PC-3 (cell line): ENCODE measurements at regions not wholly inside any gene's neighbourhood (a gene's known extent, or its start where the extent isn't known, plus 50 kb on each side); places are given as distances from the start of the nearest gene placed in this dataset.

ENCODE experiments used
- ATAC-seq: fragments of 200-7000 bp; cut with Tn5 transposase; 2 replicates; pipeline ENCODE4 v1.9.1; 2020; ENCODE audit warnings: mild to moderate bottlenecking, moderate library complexity
- BruUV-seq: library from RNA; stranded (reverse); fragments of 400-500 nt; replicated peaks from 2 replicates; lab custom pipeline; 2021; lab: Mats Ljungman, UMichigan
- CTCF ChIA-PET: fragments of 300-600 bp; sonication (Branson Sonifier 250); formaldehyde crosslinking; loops from one replicate; lab custom pipeline; 2022; ENCODE audit warnings: antibody characterized with exemption; lab: Charles Lee
- POLR2A ChIA-PET: fragments of 300-600 bp; sonication (Branson Sonifier 250); formaldehyde crosslinking; loops from one replicate; lab custom pipeline; 2022; ENCODE audit warnings: antibody characterized with exemption; ENCODE audit not compliant: unreplicated experiment; lab: Charles Lee
- DNase-seq: peaks from one replicate; pipeline ENCODE4 v3.0.0-alpha.2; 2015
- H2AFZ ChIP-seq: fragments of 300-600 bp; sonication (generic); 2 replicates; pipeline ENCODE4 v1.6.0; 2016; ENCODE audit warnings: antibody characterized with exemption, low read length
- H3F3A ChIP-seq: fragments of 300-600 bp; sonication (generic); one replicate; pipeline ENCODE4 v1.6.0; 2017; ENCODE audit warnings: antibody characterized with exemption, low read length, control low read depth, mild to moderate bottlenecking; ENCODE audit not compliant: unreplicated experiment
- H3K27ac ChIP-seq: fragments of 300-600 bp; sonication (generic); 2 replicates; pipeline ENCODE4 v1.5.1; 2016; ENCODE audit warnings: mild to moderate bottlenecking, low read length
- H3K27me3 ChIP-seq: fragments of 300-600 bp; sonication (generic); 2 replicates; pipeline ENCODE4 v1.6.1; 2016; ENCODE audit warnings: low read length, mixed read lengths
- H3K36me3 ChIP-seq: fragments of 300-600 bp; sonication (generic); 2 replicates; pipeline ENCODE4 v1.6.1; 2016; ENCODE audit warnings: low read depth, mixed run types, low read length, mixed read lengths
- H3K4me1 ChIP-seq: fragments of 300-600 bp; sonication (generic); 2 replicates; pipeline ENCODE4 v1.5.1; 2016; ENCODE audit warnings: low read length; ENCODE audit not compliant: insufficient read depth
- H3K4me2 ChIP-seq: fragments of 300-600 bp; sonication (generic); 2 replicates; pipeline ENCODE4 v1.6.0; 2016; ENCODE audit warnings: low read length
- H3K4me3 ChIP-seq: fragments of 300-600 bp; sonication (generic); 2 replicates; pipeline ENCODE4 v1.5.1; 2016; ENCODE audit warnings: mild to moderate bottlenecking, low read length, mixed read lengths
- H3K79me2 ChIP-seq: fragments of 300-600 bp; sonication (generic); 2 replicates; pipeline ENCODE4 v1.6.1; 2017; ENCODE audit warnings: low read length, mixed read lengths
- H3K9ac ChIP-seq: fragments of 300-600 bp; sonication (generic); 2 replicates; pipeline ENCODE4 v1.6.0; 2016; ENCODE audit warnings: mild to moderate bottlenecking, low read length
- H3K9me2 ChIP-seq: fragments of 300-600 bp; sonication (generic); replicated peaks from 2 replicates; pipeline ENCODE4 v1.6.1; 2016; ENCODE audit warnings: mixed run types, low read length, mixed read lengths
- H3K9me3 ChIP-seq: fragments of 300-600 bp; sonication (generic); 2 replicates; pipeline ENCODE4 v1.6.1; 2016; ENCODE audit warnings: low read length, mixed read lengths
- H4K20me1 ChIP-seq: fragments of 300-600 bp; sonication (generic); 2 replicates; pipeline ENCODE4 v1.6.1; 2016; ENCODE audit warnings: low read length, mixed read lengths
- CTCF ChIP-seq: fragments of 300-600 bp; sonication (generic); conservative IDR thresholded peaks from 2 replicates; pipeline ENCODE4 v1.5.1; 2017; ENCODE audit warnings: antibody characterized with exemption, low read depth, mild to moderate bottlenecking, low read length
- EZH2 ChIP-seq: fragments of 300-600 bp; sonication (generic); IDR thresholded peaks from one replicate; pipeline ENCODE4 v1.6.1; 2017; ENCODE audit warnings: antibody characterized with exemption, mild to moderate bottlenecking, low read length; ENCODE audit not compliant: unreplicated experiment
- EZH2phosphoT487 ChIP-seq: fragments of 300-600 bp; sonication (generic); IDR thresholded peaks from 2 replicates; pipeline ENCODE4 v1.6.1; 2018; ENCODE audit warnings: mild to moderate bottlenecking, antibody characterized with exemption, low read length, borderline replicate concordance
- intact Hi-C: fragments of 100-400 bp; cut with micrococcal nuclease; formaldehyde crosslinking; loops from 2 replicates; pipeline ENCODE4 v1.9.0; 2023

- Histone ChIP-seq H3F3A (no peaks in the 10 kb centered on the region), H2AFZ (no peak overlapping the region), H4K20me1 (no peaks in the 10 kb centered on the region), H3K4me2 (no peak overlapping the region), H3K9me2 (no peaks in the 10 kb centered on the region), H3K9me3 (no peaks in the 10 kb centered on the region; the same call in 1 of the 2 replicates), H3K79me2 (no peaks in the 10 kb centered on the region), H3K4me3 (no peak overlapping the region), H3K9ac (no peak overlapping the region), H3K4me1 (peaks cover 19% of the 10 kb centered on the region), H3K27ac (no peak overlapping the region), H3K27me3 (no peaks in the 10 kb centered on the region), H3K36me3 (no peaks in the 10 kb centered on the region)
- TF ChIP-seq EZH2phosphoT487: no peak
- no peak for TF ChIP-seq EZH2
- TF ChIP-seq CTCF: no peak
- intact Hi-C loops: no loop called here
- ATAC-seq: no peak
- ChIA-PET POLR2A (no interaction called here), CTCF (no interaction called here)
- no peak for DNase-seq
- BruUV-seq: no TSS peak
Measured at GRCh38 chr1:25084407-25084806, 147.9 kb downstream of the SYF2 start.

GRCh38 chr1:25083481-25084345 is 148.6 kb downstream of the SYF2 start:
- no TSS peak for BruUV-seq
- Histone ChIP-seq H3K9me3 (no peaks in the 10 kb centered on the region; the same call in 1 of the 2 replicates), H3K4me1 (peaks cover 19% of the 10 kb centered on the region), H3K4me3 (no peak overlapping the region), H3K27ac (no peak overlapping the region), H4K20me1 (no peaks in the 10 kb centered on the region), H2AFZ (no peak overlapping the region), H3F3A (no peaks in the 10 kb centered on the region), H3K79me2 (no peaks in the 10 kb centered on the region), H3K36me3 (no peaks in the 10 kb centered on the region), H3K9ac (no peak overlapping the region), H3K27me3 (no peaks in the 10 kb centered on the region), H3K4me2 (no peak overlapping the region), H3K9me2 (no peaks in the 10 kb centered on the region)
- DNase-seq: no peak
- CTCF ChIA-PET: no interaction called here
- POLR2A ChIA-PET: interaction anchor here (0.6 kb wide), 1 partner anchor 164 kb away, joined by 4 read pairs; the partner anchor contains the start of gene RSRP1
- ATAC-seq: no peak
- no peak for TF ChIP-seq EZH2phosphoT487
- TF ChIP-seq CTCF: no peak
- TF ChIP-seq EZH2: no peak
- intact Hi-C loops: no loop called here

GRCh38 chr1:25082995-25083394 is 149.3 kb downstream of the SYF2 start:
- TF ChIP-seq EZH2 (no peak), CTCF (no peak), EZH2phosphoT487 (no peak)
- H3K4me2 ChIP-seq: no peak overlapping the region
- no peak overlapping the region for H2AFZ ChIP-seq
- ChIA-PET POLR2A (no interaction called here), CTCF (no interaction called here)
- H4K20me1 ChIP-seq: no peaks in the 10 kb centered on the region
- H3K36me3 ChIP-seq: no peaks in the 10 kb centered on the region
- H3F3A ChIP-seq: no peaks in the 10 kb centered on the region
- H3K79me2 ChIP-seq: no peaks in the 10 kb centered on the region
- BruUV-seq: no TSS peak
- no peak for ATAC-seq
- H3K4me1 ChIP-seq: peaks cover 19% of the 10 kb centered on the region
- intact Hi-C loops: no loop called here
- H3K9ac ChIP-seq: no peak overlapping the region
- H3K27me3 ChIP-seq: no peaks in the 10 kb centered on the region
- no peaks in the 10 kb centered on the region; the same call in 1 of the 2 replicates for H3K9me3 ChIP-seq
- no peak for DNase-seq
- no peak overlapping the region for H3K4me3 ChIP-seq
- H3K9me2 ChIP-seq: no peaks in the 10 kb centered on the region
- H3K27ac ChIP-seq: no peak overlapping the region
